Ramos (cell line): ENCODE measurements at regions not wholly inside any gene's neighbourhood (a gene's known extent, or its start where the extent isn't known, plus 50 kb on each side); places are given as distances from the start of the nearest gene placed in this dataset.

ENCODE experiments used
- in situ Hi-C: fragments of 300-500 bp; cut with MboI; formaldehyde crosslinking; loops from one replicate; pipeline ENCODE4 v1.14.3; 2022; ENCODE audit warnings: low sequenced_read_pairs; ENCODE audit not compliant: unreplicated experiment

- in situ Hi-C loops = no loop called here
These were observed 1044.7 kb downstream of the IGSF11 start for GRCh38 chr3:117989982-117990381.

- in situ Hi-C loops = no loop called here
These were observed 1044.0 kb downstream of the IGSF11 start for GRCh38 chr3:117990627-117991026.

- in situ Hi-C loops = no loop called here
These were observed 1038.7 kb downstream of the IGSF11 start for GRCh38 chr3:117995842-117996437.

- in situ Hi-C loops = no loop called here
These were observed 1037.2 kb downstream of the IGSF11 start for GRCh38 chr3:117997201-117998049.

- in situ Hi-C loops = no loop called here
These were observed 1036.6 kb downstream of the IGSF11 start for GRCh38 chr3:117998071-117998470.

GRCh38 chr3:118000219-118000618 lies 1034.4 kb downstream of the IGSF11 start:
- in situ Hi-C loops = no loop called here

- in situ Hi-C loops = no loop called here
These were observed 1033.3 kb downstream of the IGSF11 start for GRCh38 chr3:118001380-118001779.

- in situ Hi-C loops = no loop called here
These were observed 1022.7 kb downstream of the IGSF11 start for GRCh38 chr3:118011910-118012309.

- in situ Hi-C loops = no loop called here
These were observed 1005.6 kb downstream of the IGSF11 start for GRCh38 chr3:118029049-118029448.

GRCh38 chr3:118036215-118036614 lies 998.4 kb downstream of the IGSF11 start:
- in situ Hi-C loops = no loop called here

GRCh38 chr3:118055381-118055780 lies 979.3 kb downstream of the IGSF11 start:
- in situ Hi-C loops = no loop called here

- in situ Hi-C loops = no loop called here
These were observed 977.6 kb downstream of the IGSF11 start for GRCh38 chr3:118057086-118057485.

- in situ Hi-C loops = no loop called here
These were observed 975.5 kb downstream of the IGSF11 start for GRCh38 chr3:118059096-118059495.

- in situ Hi-C loops = no loop called here
These were observed 967.2 kb downstream of the IGSF11 start for GRCh38 chr3:118067439-118067838.

GRCh38 chr3:118075873-118076272 lies 958.8 kb downstream of the IGSF11 start:
- in situ Hi-C loops = no loop called here

GRCh38 chr3:118077332-118077731 lies 957.3 kb downstream of the IGSF11 start:
- in situ Hi-C loops = no loop called here

GRCh38 chr3:118080889-118081288 lies 953.8 kb downstream of the IGSF11 start:
- in situ Hi-C loops = no loop called here

- in situ Hi-C loops = no loop called here
These were observed 946.0 kb downstream of the IGSF11 start for GRCh38 chr3:118088696-118089095.

GRCh38 chr3:118089563-118089962 lies 945.1 kb downstream of the IGSF11 start:
- in situ Hi-C loops = no loop called here

GRCh38 chr3:118097226-118097625 lies 937.4 kb downstream of the IGSF11 start:
- in situ Hi-C loops = no loop called here

- in situ Hi-C loops = no loop called here
These were observed 937.0 kb downstream of the IGSF11 start for GRCh38 chr3:118097660-118098059.

GRCh38 chr3:118098827-118099226 lies 935.8 kb downstream of the IGSF11 start:
- in situ Hi-C loops = no loop called here
